ENCODE measurements at regions not wholly inside any gene's neighbourhood (a gene's known extent, or its start where the extent isn't known, plus 50 kb on each side); places are given as distances from the start of the nearest gene placed in this dataset.

- Histone ChIP-seq H2AK9ac (replicated peaks; ENCODE audit: low read depth, low read length, poor library complexity) (no peak overlapping the region), H2BK20ac (ENCODE audit: low read depth, low read length) (no peak overlapping the region), H3K56ac (ENCODE audit: extremely low read depth, insufficient read depth, low read length) (no peak overlapping the region), H3K9me1 (ENCODE audit: insufficient read depth, low read length) (no peaks in the 10 kb centered on the region), H3K4me3 (ENCODE audit: insufficient read depth, low read depth, low read length) (no peak overlapping the region), H3K4ac (ENCODE audit: low read depth, low read length) (no peak overlapping the region), H3K79me1 (ENCODE audit: low read depth in 1 of 2, low read length in 2 of 2) (no peaks in the 10 kb centered on the region), H3K9me3 (ENCODE audit: control insufficient read depth, insufficient read depth, low read length) (no peaks in the 10 kb centered on the region), H2BK15ac (ENCODE audit: low read depth, low read length) (no peak overlapping the region), H3K4me1 (ENCODE audit: control insufficient read depth, insufficient read depth, low read length) (no peaks in the 10 kb centered on the region), H4K91ac (ENCODE audit: insufficient read depth, low read depth, low read length) (no peak overlapping the region), H4K5ac (ENCODE audit: low read depth, low read length) (no peak overlapping the region), H2AFZ (replicated peaks; ENCODE audit: low read length, poor library complexity) (no peak overlapping the region), H4K8ac (ENCODE audit: low read depth in 2 of 2, low read length in 2 of 2) (no peak overlapping the region), H3K36me3 (ENCODE audit: control insufficient read depth, insufficient read depth, low read length) (no peaks in the 10 kb centered on the region), H2BK120ac (ENCODE audit: low read depth, low read length) (no peak overlapping the region), H3K27me3 (ENCODE audit: control insufficient read depth, insufficient read depth, low read length) (peaks cover 7% of the 10 kb centered on the region), H3K23ac (ENCODE audit: low read depth, low read length) (no peak overlapping the region), H3K4me2 (ENCODE audit: low read depth, low read length) (no peak overlapping the region), H4K20me1 (ENCODE audit: insufficient read depth, low read length) (no peaks in the 10 kb centered on the region), H3K18ac (ENCODE audit: low read depth, low read length) (no peak overlapping the region), H2AK5ac (ENCODE audit: low read depth, low read length) (no peak overlapping the region), H3K9ac (ENCODE audit: low read depth, low read length) (no peak overlapping the region), H3K27ac (ENCODE audit: insufficient read depth, low read length) (no peak overlapping the region), H2BK5ac (ENCODE audit: low read depth, low read length, poor library complexity, severe bottlenecking) (no peak overlapping the region), H3K14ac (replicated peaks; ENCODE audit: low read depth, low read length) (no peak overlapping the region)
- POLR2A ChIA-PET (ENCODE audit: unreplicated experiment) = no interaction called here
- DNase-seq (no peak), ATAC-seq (ENCODE audit: low read depth) (no peak)
- WGBS, 2 experiments (ENCODE audit: extremely low coverage in 2 of 2, insufficient read length in 1 of 2) = 90% methylated on average over 3 of the region's 5 CpGs; no CpG with 5 or more reads in 1 of the 2 experiments
- dilution Hi-C loops (cut with HindIII; ENCODE audit: low sequenced_read_pairs, unreplicated experiment) = no loop called here
- in situ Hi-C loops (cut with MboI; ENCODE audit: low sequenced_read_pairs) = loop anchor here (5.0 to 25.0 kb wide), 2 partner anchors 329 to 514 kb away; no protein-coding TSS in a partner anchor
- intact Hi-C loops (cut with micrococcal nuclease) = no loop called here
- TF ChIP-seq CEBPB (IDR thresholded peaks at IDR 0.05; ENCODE audit: low read depth, low read length) = no peak
- TF ChIP-seq RFX5 (IDR thresholded peaks at IDR 0.05; ENCODE audit: low read depth, low read length) = no peak
- no peak for TF ChIP-seq ELK1 (IDR thresholded peaks at IDR 0.05; ENCODE audit: borderline replicate concordance, low read depth, low read length)
- no peak for TF ChIP-seq BHLHE40 (IDR thresholded peaks at IDR 0.05; ENCODE audit: low read depth, low read length)
- no peak for TF ChIP-seq MXI1 (IDR thresholded peaks at IDR 0.05; ENCODE audit: borderline replicate concordance, low read depth, low read length)
- no peak for TF ChIP-seq MAFK (IDR thresholded peaks at IDR 0.05; ENCODE audit: low read depth, low read length)
- no peak for TF ChIP-seq NFE2L2 (IDR thresholded peaks at IDR 0.05; ENCODE audit: low read depth, low read length)
- CTCF ChIA-PET = no interaction called here
- no TSS peak for BruUV-seq (replicated peaks)
These were observed 51.6 kb upstream of the SRGAP3 start for GRCh38 chr3:9301091-9301490.
